SK-N-MC (cell line): ENCODE measurements at regions not wholly inside any gene's neighbourhood (a gene's known extent, or its start where the extent isn't known, plus 50 kb on each side); places are given as distances from the start of the nearest gene placed in this dataset.

Experiments
- EZH2 ChIP-seq: fragments of 200-600 bp; sonication (generic); IDR thresholded peaks from one replicate; pipeline ENCODE4 v1.6.1; 2017; ENCODE audit warnings: antibody characterized with exemption
- POLR2AphosphoS5 ChIP-seq: IDR thresholded peaks from 2 replicates; pipeline ENCODE4 v1.6.1; 2012; ENCODE audit warnings: mild to moderate bottlenecking, low read depth, low read length, borderline replicate concordance

- TF ChIP-seq POLR2AphosphoS5 (no peak), EZH2 (no peak)
Observed at GRCh38 chr7:10734595-10734994, 239.1 kb upstream of the PHF14 start.
